ENCODE measurements at regions not wholly inside any gene's neighbourhood (a gene's known extent, or its start where the extent isn't known, plus 50 kb on each side); places are given as distances from the start of the nearest gene placed in this dataset.
"Not testable (repeated sequence)": the region's sequence is repeated elsewhere in the genome, so short reads cannot be mapped to it uniquely, and the experiment has no call there.

- Histone ChIP-seq H3K9me3 (ENCODE audit: control insufficient read depth, low read length) (no peaks in the 10 kb centered on the region), H3K4me1 (ENCODE audit: control insufficient read depth, insufficient read depth, low read length, poor library complexity, severe bottlenecking) (no peaks in the 10 kb centered on the region), H3K4me3 (ENCODE audit: extremely low read depth, insufficient read depth, low read length, poor library complexity, severe bottlenecking) (no peak overlapping the region), H3K27ac (ENCODE audit: low read depth, low read length, severe bottlenecking) (no peak overlapping the region), H3K36me3 (ENCODE audit: control insufficient read depth, insufficient read depth, low read length) (no peaks in the 10 kb centered on the region)
- WGBS, 2 experiments (ENCODE audit: insufficient coverage in 2 of 2) = 100% methylated on average over 1 of the region's 2 CpGs; no CpG with 5 or more reads in 1 of the 2 experiments
These were observed 853.8 kb upstream of the MIR17HG start for GRCh38 chr13:90493667-90494066.

GRCh38 chr13:90494849-90495248, 852.6 kb upstream of the MIR17HG start:
- H3K36me3 ChIP-seq (ENCODE audit: control insufficient read depth, insufficient read depth, low read length); H3K9me3 ChIP-seq (ENCODE audit: control insufficient read depth, low read length); H3K4me1 ChIP-seq (ENCODE audit: control insufficient read depth, insufficient read depth, low read length, poor library complexity, severe bottlenecking); H3K27ac ChIP-seq (ENCODE audit: low read depth, low read length, severe bottlenecking); H3K4me3 ChIP-seq (ENCODE audit: extremely low read depth, insufficient read depth, low read length, poor library complexity, severe bottlenecking): not testable (repeated sequence)
- WGBS, 2 experiments (ENCODE audit: insufficient coverage in 2 of 2) = 92 to 97% methylated on average over 22 to 25 of the region's 27 CpGs

- H3K27ac ChIP-seq (ENCODE audit: low read depth, low read length, severe bottlenecking) = no peak overlapping the region
- no peaks in the 10 kb centered on the region for H3K36me3 ChIP-seq (ENCODE audit: control insufficient read depth, insufficient read depth, low read length)
- H3K4me1 ChIP-seq (ENCODE audit: control insufficient read depth, insufficient read depth, low read length, poor library complexity, severe bottlenecking) = peaks cover 9% of the 10 kb centered on the region
- H3K9me3 ChIP-seq (ENCODE audit: control insufficient read depth, low read length) = no peaks in the 10 kb centered on the region
- H3K4me3 ChIP-seq (ENCODE audit: extremely low read depth, insufficient read depth, low read length, poor library complexity, severe bottlenecking) = no peak overlapping the region
- no CpG with 5 or more reads among the region's 1 CpG for WGBS, 2 experiments (ENCODE audit: insufficient coverage in 2 of 2)
These were observed 849.4 kb upstream of the MIR17HG start for GRCh38 chr13:90498096-90498495.

GRCh38 chr13:90498816-90499215, 848.7 kb upstream of the MIR17HG start:
- WGBS, 2 experiments (ENCODE audit: insufficient coverage in 2 of 2) = no CpG with 5 or more reads among the region's 1 CpG
- Histone ChIP-seq H3K4me1 (ENCODE audit: control insufficient read depth, insufficient read depth, low read length, poor library complexity, severe bottlenecking) (peaks cover 12% of the 10 kb centered on the region), H3K27ac (ENCODE audit: low read depth, low read length, severe bottlenecking) (no peak overlapping the region), H3K4me3 (ENCODE audit: extremely low read depth, insufficient read depth, low read length, poor library complexity, severe bottlenecking) (no peak overlapping the region), H3K36me3 (ENCODE audit: control insufficient read depth, insufficient read depth, low read length) (no peaks in the 10 kb centered on the region), H3K9me3 (ENCODE audit: control insufficient read depth, low read length) (no peaks in the 10 kb centered on the region)

GRCh38 chr13:90500569-90500968, 846.9 kb upstream of the MIR17HG start:
- no peaks in the 10 kb centered on the region for H3K9me3 ChIP-seq (ENCODE audit: control insufficient read depth, low read length)
- H3K36me3 ChIP-seq (ENCODE audit: control insufficient read depth, insufficient read depth, low read length) = no peaks in the 10 kb centered on the region
- no peak overlapping the region for H3K27ac ChIP-seq (ENCODE audit: low read depth, low read length, severe bottlenecking)
- H3K4me3 ChIP-seq (ENCODE audit: extremely low read depth, insufficient read depth, low read length, poor library complexity, severe bottlenecking) = no peak overlapping the region
- WGBS, 2 experiments (ENCODE audit: insufficient coverage in 2 of 2) = no CpG with 5 or more reads among the region's 2 CpGs
- H3K4me1 ChIP-seq (ENCODE audit: control insufficient read depth, insufficient read depth, low read length, poor library complexity, severe bottlenecking) = peaks cover 12% of the 10 kb centered on the region

GRCh38 chr13:90502153-90502552, 845.3 kb upstream of the MIR17HG start:
- Histone ChIP-seq H3K9me3 (ENCODE audit: control insufficient read depth, low read length) (no peaks in the 10 kb centered on the region), H3K36me3 (ENCODE audit: control insufficient read depth, insufficient read depth, low read length) (no peaks in the 10 kb centered on the region), H3K4me1 (ENCODE audit: control insufficient read depth, insufficient read depth, low read length, poor library complexity, severe bottlenecking) (peaks cover 12% of the 10 kb centered on the region), H3K27ac (ENCODE audit: low read depth, low read length, severe bottlenecking) (no peak overlapping the region), H3K4me3 (ENCODE audit: extremely low read depth, insufficient read depth, low read length, poor library complexity, severe bottlenecking) (no peak overlapping the region)
- WGBS, 2 experiments (ENCODE audit: insufficient coverage in 2 of 2) = 86% methylated on average over 1 of the region's 1 CpG; no CpG with 5 or more reads in 1 of the 2 experiments

- Histone ChIP-seq H3K4me3 (ENCODE audit: extremely low read depth, insufficient read depth, low read length, poor library complexity, severe bottlenecking) (no peak overlapping the region), H3K27ac (ENCODE audit: low read depth, low read length, severe bottlenecking) (no peak overlapping the region), H3K36me3 (ENCODE audit: control insufficient read depth, insufficient read depth, low read length) (no peaks in the 10 kb centered on the region), H3K4me1 (ENCODE audit: control insufficient read depth, insufficient read depth, low read length, poor library complexity, severe bottlenecking) (peaks cover 12% of the 10 kb centered on the region), H3K9me3 (ENCODE audit: control insufficient read depth, low read length) (no peaks in the 10 kb centered on the region)
- WGBS, 2 experiments (ENCODE audit: insufficient coverage in 2 of 2) = 20 to 33% methylated on average over 1 of the region's 2 CpGs
These were observed 844.7 kb upstream of the MIR17HG start for GRCh38 chr13:90502762-90503161.

GRCh38 chr13:90510319-90510718, 837.2 kb upstream of the MIR17HG start:
- H3K36me3 ChIP-seq (ENCODE audit: control insufficient read depth, insufficient read depth, low read length) = no peaks in the 10 kb centered on the region
- WGBS, 2 experiments (ENCODE audit: insufficient coverage in 2 of 2) = no CpG with 5 or more reads among the region's 2 CpGs
- H3K4me1 ChIP-seq (ENCODE audit: control insufficient read depth, insufficient read depth, low read length, poor library complexity, severe bottlenecking) = no peaks in the 10 kb centered on the region
- no peaks in the 10 kb centered on the region for H3K9me3 ChIP-seq (ENCODE audit: control insufficient read depth, low read length)
- no peak overlapping the region for H3K4me3 ChIP-seq (ENCODE audit: extremely low read depth, insufficient read depth, low read length, poor library complexity, severe bottlenecking)
- H3K27ac ChIP-seq (ENCODE audit: low read depth, low read length, severe bottlenecking) = no peak overlapping the region

GRCh38 chr13:90511903-90512302, 835.6 kb upstream of the MIR17HG start:
- H3K4me3 ChIP-seq (ENCODE audit: extremely low read depth, insufficient read depth, low read length, poor library complexity, severe bottlenecking) = no peak overlapping the region
- H3K9me3 ChIP-seq (ENCODE audit: control insufficient read depth, low read length) = no peaks in the 10 kb centered on the region
- H3K4me1 ChIP-seq (ENCODE audit: control insufficient read depth, insufficient read depth, low read length, poor library complexity, severe bottlenecking) = no peaks in the 10 kb centered on the region
- no peaks in the 10 kb centered on the region for H3K36me3 ChIP-seq (ENCODE audit: control insufficient read depth, insufficient read depth, low read length)
- H3K27ac ChIP-seq (ENCODE audit: low read depth, low read length, severe bottlenecking) = no peak overlapping the region
- 100% methylated on average over 1 of the region's 2 CpGs; no CpG with 5 or more reads in 1 of the 2 experiments for WGBS, 2 experiments (ENCODE audit: insufficient coverage in 2 of 2)

GRCh38 chr13:90514712-90515111, 832.8 kb upstream of the MIR17HG start:
- not testable (repeated sequence) for H3K4me1 ChIP-seq (ENCODE audit: control insufficient read depth, insufficient read depth, low read length, poor library complexity, severe bottlenecking); H3K9me3 ChIP-seq (ENCODE audit: control insufficient read depth, low read length); H3K4me3 ChIP-seq (ENCODE audit: extremely low read depth, insufficient read depth, low read length, poor library complexity, severe bottlenecking); H3K36me3 ChIP-seq (ENCODE audit: control insufficient read depth, insufficient read depth, low read length); H3K27ac ChIP-seq (ENCODE audit: low read depth, low read length, severe bottlenecking)
- 91 to 92% methylated on average over 12 of the region's 12 CpGs for WGBS, 2 experiments (ENCODE audit: insufficient coverage in 2 of 2)

GRCh38 chr13:90518417-90518816, 829.1 kb upstream of the MIR17HG start:
- Histone ChIP-seq H3K9me3 (ENCODE audit: control insufficient read depth, low read length) (peaks cover 10% of the 10 kb centered on the region), H3K4me3 (ENCODE audit: extremely low read depth, insufficient read depth, low read length, poor library complexity, severe bottlenecking) (no peak overlapping the region), H3K27ac (ENCODE audit: low read depth, low read length, severe bottlenecking) (no peak overlapping the region), H3K4me1 (ENCODE audit: control insufficient read depth, insufficient read depth, low read length, poor library complexity, severe bottlenecking) (no peaks in the 10 kb centered on the region), H3K36me3 (ENCODE audit: control insufficient read depth, insufficient read depth, low read length) (no peaks in the 10 kb centered on the region)

GRCh38 chr13:90519157-90519556, 828.3 kb upstream of the MIR17HG start:
- WGBS, 2 experiments (ENCODE audit: insufficient coverage in 2 of 2) = 20 to 40% methylated on average over 1 to 3 of the region's 3 CpGs

More at GRCh38 chr13:90519157-90519556, 828.3 kb upstream of the MIR17HG start:
- Histone ChIP-seq H3K27ac (ENCODE audit: low read depth, low read length, severe bottlenecking) (no peak overlapping the region), H3K4me3 (ENCODE audit: extremely low read depth, insufficient read depth, low read length, poor library complexity, severe bottlenecking) (no peak overlapping the region), H3K4me1 (ENCODE audit: control insufficient read depth, insufficient read depth, low read length, poor library complexity, severe bottlenecking) (no peaks in the 10 kb centered on the region), H3K9me3 (ENCODE audit: control insufficient read depth, low read length) (peaks cover 10% of the 10 kb centered on the region), H3K36me3 (ENCODE audit: control insufficient read depth, insufficient read depth, low read length) (no peaks in the 10 kb centered on the region)

Data from mesodermal cell (in vitro differentiated cells).